ENCODE measurements at regions not wholly inside any gene's neighbourhood (a gene's known extent, or its start where the extent isn't known, plus 50 kb on each side); places are given as distances from the start of the nearest gene placed in this dataset.
A peak's percentile ranks its signal among the peaks of the same experiment; 100 is the strongest.
"Not testable (repeated sequence)": the region's sequence is repeated elsewhere in the genome, so short reads cannot be mapped to it uniquely, and the experiment has no call there.

DNA sequence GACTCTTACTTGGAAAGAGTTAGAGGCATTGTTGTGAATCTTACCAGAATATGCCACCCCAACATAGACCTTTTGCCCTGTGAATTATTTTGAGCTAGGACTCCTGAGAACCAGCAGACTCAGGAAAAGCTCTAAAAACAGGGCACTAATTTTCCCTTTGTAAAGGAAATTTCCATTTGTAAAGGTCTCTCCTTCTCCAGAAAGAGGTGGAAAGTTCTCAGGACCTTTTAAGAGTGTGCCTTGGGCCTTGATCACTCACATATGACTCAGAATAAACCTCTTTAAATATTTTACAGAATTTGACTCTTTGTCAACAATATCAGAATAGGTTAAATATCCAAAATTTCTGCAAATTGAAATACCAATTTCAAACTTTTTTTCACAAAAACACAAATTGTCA is 721.8 kb upstream of the NCAM2 start:
- no peak for TF ChIP-seq Cebpa-rat (IDR thresholded peaks at IDR 0.05)
- no peak overlapping the region for H3K4me2 ChIP-seq
- H4K20me1 ChIP-seq, result no peaks in the 10 kb centered on the region
- no peak overlapping the region for H3K27ac ChIP-seq
- no peak overlapping the region for H3K4me3 ChIP-seq
- no peaks in the 10 kb centered on the region for H3K9me3 ChIP-seq
- H3K27me3 ChIP-seq, result no peaks in the 10 kb centered on the region
- no peaks in the 10 kb centered on the region for H3K36me3 ChIP-seq
- no peak overlapping the region for H3K9ac ChIP-seq
- no peaks in the 10 kb centered on the region for H3K4me1 ChIP-seq

DNA sequence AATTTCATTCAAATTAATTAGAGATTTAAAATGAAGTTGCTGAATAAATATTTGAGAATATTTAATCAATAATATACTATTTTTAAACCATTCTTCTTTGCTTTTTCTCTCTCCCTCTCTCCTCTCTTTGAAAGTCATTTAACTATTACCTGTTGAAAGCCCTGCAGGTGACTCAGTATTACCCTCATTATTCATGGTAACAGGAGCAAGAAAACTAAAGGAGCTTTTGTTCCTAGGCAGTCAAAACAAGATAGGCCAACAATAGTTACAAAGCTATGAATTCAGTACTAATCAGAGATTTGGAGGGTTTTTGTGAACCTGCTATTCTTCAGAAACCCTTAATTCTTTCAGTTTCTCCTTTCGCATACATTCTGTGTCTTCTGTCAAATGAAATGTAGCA is 721.3 kb upstream of the NCAM2 start:
- Histone ChIP-seq H3K4me3 (no peak overlapping the region), H3K4me2 (no peak overlapping the region), H3K27ac (no peak overlapping the region)

DNA sequence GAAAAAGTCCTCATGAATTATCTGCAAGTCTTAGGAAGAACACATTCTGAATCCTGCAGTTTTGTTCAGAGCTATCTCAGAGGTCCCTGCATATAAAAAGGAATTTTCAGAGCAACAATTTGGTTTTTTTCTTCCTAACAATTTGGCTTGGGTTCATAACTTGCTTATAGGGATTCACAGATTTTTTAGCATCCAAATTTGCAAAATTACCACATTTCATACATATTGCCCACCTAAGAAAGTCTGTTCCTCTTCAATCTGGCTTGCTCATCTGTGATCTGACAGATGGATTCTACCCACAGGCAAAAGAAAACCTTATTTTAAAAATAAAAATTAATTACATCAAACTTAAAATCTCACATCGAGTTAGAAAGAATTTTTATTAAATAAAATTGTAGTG is 714.4 kb upstream of the NCAM2 start:
- no peaks in the 10 kb centered on the region for H3K9me3 ChIP-seq
- no peak overlapping the region for H3K4me2 ChIP-seq
- H3K27ac ChIP-seq, result no peak overlapping the region
- no peaks in the 10 kb centered on the region for H3K36me3 ChIP-seq
- no peaks in the 10 kb centered on the region for H3K4me1 ChIP-seq
- no peak for TF ChIP-seq Cebpa-rat (IDR thresholded peaks at IDR 0.05)
- H4K20me1 ChIP-seq, result no peaks in the 10 kb centered on the region
- no peaks in the 10 kb centered on the region for H3K27me3 ChIP-seq
- H3K4me3 ChIP-seq, result no peak overlapping the region
- no peak overlapping the region for H3K9ac ChIP-seq

More for the DNA sequence above, 721.3 kb upstream of the NCAM2 start:
- Histone ChIP-seq H3K9ac (no peak overlapping the region), H3K27me3 (no peaks in the 10 kb centered on the region), H3K4me1 (no peaks in the 10 kb centered on the region), H3K9me3 (no peaks in the 10 kb centered on the region), H3K36me3 (no peaks in the 10 kb centered on the region), H4K20me1 (no peaks in the 10 kb centered on the region)
- no peak for TF ChIP-seq Cebpa-rat (IDR thresholded peaks at IDR 0.05)

DNA sequence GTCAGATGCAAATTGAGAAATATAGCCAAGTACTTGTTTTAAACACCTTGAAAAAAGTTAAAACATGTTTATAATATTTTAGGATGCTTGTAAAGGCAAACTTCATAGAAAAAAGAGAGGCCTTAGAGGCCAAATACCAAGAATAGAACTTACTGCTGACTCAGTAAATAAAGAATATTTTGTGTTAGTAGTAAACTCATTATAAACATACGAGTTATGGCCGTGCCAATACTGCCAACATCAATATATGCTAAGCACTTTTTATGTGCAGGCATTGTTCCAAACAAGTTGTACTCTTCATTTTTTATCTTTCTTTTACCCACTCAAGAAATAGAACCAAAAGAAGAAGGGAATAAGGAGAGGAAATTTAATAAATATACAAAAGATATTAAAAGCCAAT is 705.9 kb upstream of the NCAM2 start:
- Histone ChIP-seq H3K9ac (no peak overlapping the region), H3K4me3 (no peak overlapping the region), H3K4me2 (no peak overlapping the region), H3K27me3 (no peaks in the 10 kb centered on the region), H4K20me1 (no peaks in the 10 kb centered on the region), H3K9me3 (no peaks in the 10 kb centered on the region), H3K36me3 (no peaks in the 10 kb centered on the region), H3K4me1 (no peaks in the 10 kb centered on the region; the same call in 1 of the 2 replicates), H3K27ac (no peak overlapping the region)
- TF ChIP-seq Cebpa-rat (IDR thresholded peaks at IDR 0.05), result no peak

DNA sequence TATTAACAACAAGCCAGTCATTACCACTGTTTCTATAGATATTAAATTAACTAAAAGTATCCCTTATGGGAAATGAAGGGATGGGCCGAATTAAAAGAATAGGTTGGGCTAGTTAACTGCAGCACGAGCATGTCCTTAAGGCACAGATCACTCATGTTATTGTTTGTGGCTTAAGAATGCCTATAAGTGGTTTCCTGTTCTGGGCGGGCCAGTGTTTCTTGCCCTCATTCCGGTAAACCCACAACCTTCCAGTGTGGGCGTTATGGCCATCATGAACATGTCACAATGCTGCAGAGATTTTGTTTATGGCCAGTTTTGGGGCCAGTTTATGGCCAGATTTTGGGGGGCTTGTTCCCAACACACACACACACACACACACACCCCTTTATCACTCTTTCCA is 705.4 kb upstream of the NCAM2 start:
- H3K4me1 ChIP-seq, H3K27me3 ChIP-seq, H3K9me3 ChIP-seq, H4K20me1 ChIP-seq, H3K27ac ChIP-seq, H3K36me3 ChIP-seq, H3K4me3 ChIP-seq, H3K9ac ChIP-seq: not testable (repeated sequence)
- peak overlapping the region; percentile 16; the same call in 1 of the 2 replicates for H3K4me2 ChIP-seq

DNA sequence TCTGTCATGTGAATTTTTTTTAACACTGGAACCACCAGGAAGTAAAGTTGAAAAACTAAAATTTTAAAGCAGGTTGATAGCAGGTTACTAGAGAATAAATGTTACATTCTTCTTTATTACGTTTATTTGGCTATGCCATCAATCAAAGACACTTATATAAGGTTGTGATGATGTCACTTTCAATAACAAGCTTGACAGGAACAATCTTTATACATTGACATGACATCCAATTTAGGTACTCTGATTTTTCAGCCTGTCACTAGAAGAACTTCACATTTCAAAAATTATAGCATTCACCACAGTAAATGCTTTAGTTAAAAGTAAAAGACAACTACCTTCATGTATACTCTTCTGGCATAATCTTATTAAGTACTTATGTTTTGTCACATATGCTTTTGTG is 696.8 kb upstream of the NCAM2 start:
- Histone ChIP-seq H3K27me3 (no peaks in the 10 kb centered on the region), H3K4me2 (no peak overlapping the region), H3K36me3 (no peaks in the 10 kb centered on the region), H3K9me3 (no peaks in the 10 kb centered on the region), H4K20me1 (no peaks in the 10 kb centered on the region), H3K9ac (no peak overlapping the region), H3K4me1 (no peaks in the 10 kb centered on the region), H3K4me3 (no peak overlapping the region), H3K27ac (no peak overlapping the region)
- TF ChIP-seq Cebpa-rat (IDR thresholded peaks at IDR 0.05), result no peak

DNA sequence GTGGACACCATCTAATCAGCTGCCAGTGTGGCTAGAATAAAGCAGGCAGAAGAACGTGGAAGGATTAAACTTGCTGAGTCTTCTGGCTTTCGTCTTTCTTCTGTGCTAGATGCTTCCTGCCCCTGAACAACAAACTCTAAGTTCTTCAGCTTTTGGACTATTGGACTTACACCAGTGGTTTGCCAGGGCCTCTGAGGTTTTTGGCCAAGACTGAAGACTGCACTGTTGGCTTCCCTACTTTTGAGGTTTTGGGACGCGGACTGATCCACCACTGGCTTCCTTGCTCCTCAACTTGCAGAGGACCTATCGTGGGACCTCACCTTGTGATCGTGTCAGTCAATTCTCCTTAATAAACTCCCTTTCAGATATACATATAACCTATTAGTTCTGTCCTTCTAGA is 696.1 kb upstream of the NCAM2 start:
- no peaks in the 10 kb centered on the region for H3K36me3 ChIP-seq

DNA sequence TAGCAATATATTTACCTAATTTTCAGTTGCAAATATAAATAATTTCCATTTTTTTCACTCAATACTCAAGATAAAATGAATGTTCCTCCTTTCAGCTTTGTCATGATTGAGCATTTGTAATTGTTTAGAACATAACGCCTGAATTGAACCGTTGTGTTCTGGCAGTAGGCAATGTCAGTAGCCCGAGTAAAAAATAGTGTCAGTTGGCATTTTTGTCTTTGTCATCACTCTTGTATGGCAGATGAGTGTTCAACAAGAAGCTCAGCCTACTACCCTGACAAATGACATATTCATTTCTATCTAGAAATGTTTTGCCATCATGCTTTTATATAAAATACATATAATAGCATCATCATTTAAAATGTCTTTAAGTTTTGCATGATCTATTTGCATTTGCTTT is 691.4 kb upstream of the NCAM2 start:
- Histone ChIP-seq H3K4me1 (no peaks in the 10 kb centered on the region), H3K27ac (no peak overlapping the region), H3K9me3 (no peaks in the 10 kb centered on the region), H3K4me2 (no peak overlapping the region), H3K27me3 (no peaks in the 10 kb centered on the region), H3K36me3 (no peaks in the 10 kb centered on the region), H3K9ac (no peak overlapping the region), H3K4me3 (no peak overlapping the region), H4K20me1 (no peaks in the 10 kb centered on the region)
- TF ChIP-seq Cebpa-rat (IDR thresholded peaks at IDR 0.05), result no peak

More for the DNA sequence above, 696.1 kb upstream of the NCAM2 start:
- TF ChIP-seq Cebpa-rat (IDR thresholded peaks at IDR 0.05), result no peak
- H3K4me1 ChIP-seq, result no peaks in the 10 kb centered on the region
- no peak overlapping the region for H3K27ac ChIP-seq
- no peak overlapping the region for H3K4me2 ChIP-seq
- no peak overlapping the region for H3K9ac ChIP-seq
- H3K27me3 ChIP-seq, result no peaks in the 10 kb centered on the region
- H4K20me1 ChIP-seq, result no peaks in the 10 kb centered on the region
- H3K4me3 ChIP-seq, result no peak overlapping the region
- no peaks in the 10 kb centered on the region for H3K9me3 ChIP-seq

DNA sequence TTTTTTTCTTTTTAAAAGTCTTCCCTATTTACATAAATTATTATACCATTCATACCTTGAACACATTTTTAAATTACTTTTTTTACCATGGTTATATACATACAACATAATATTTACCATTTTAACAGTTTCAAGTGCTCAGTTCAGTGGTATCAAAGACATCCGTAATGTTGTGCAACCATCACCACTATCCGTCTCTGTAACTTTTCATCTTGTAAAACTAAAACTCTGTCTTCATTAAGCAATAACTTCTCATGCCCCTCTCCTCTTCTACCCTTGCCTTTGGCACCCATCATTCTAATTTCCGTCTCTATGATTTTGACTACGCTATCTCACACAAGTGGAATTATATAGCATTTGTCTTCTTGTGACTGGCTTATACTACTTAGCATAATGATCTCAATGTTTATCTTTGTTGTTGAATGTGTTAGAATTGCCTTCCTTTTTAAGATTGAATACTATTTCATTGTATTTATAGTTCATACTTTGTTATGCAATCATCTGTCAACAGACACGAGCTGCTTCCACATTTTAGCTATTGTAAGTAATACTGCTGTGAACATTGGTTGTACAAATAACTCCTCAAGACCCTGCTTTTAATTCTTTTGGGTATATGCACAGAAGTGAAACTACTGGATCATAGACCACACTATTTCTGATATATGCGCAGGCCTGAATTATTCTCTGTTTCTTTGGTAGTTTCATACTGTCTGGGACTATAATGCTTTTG is 689.5 kb upstream of the NCAM2 start:
- no peaks in the 10 kb centered on the region for H4K20me1 ChIP-seq
- H3K4me3 ChIP-seq, result no peak overlapping the region
- no peak overlapping the region for H3K4me2 ChIP-seq
- no peak overlapping the region for H3K27ac ChIP-seq
- H3K4me1 ChIP-seq, result no peaks in the 10 kb centered on the region
- TF ChIP-seq Cebpa-rat (IDR thresholded peaks at IDR 0.05), result no peak
- H3K9me3 ChIP-seq, result no peaks in the 10 kb centered on the region
- no peaks in the 10 kb centered on the region for H3K27me3 ChIP-seq
- H3K36me3 ChIP-seq, result no peaks in the 10 kb centered on the region
- no peak overlapping the region for H3K9ac ChIP-seq

DNA sequence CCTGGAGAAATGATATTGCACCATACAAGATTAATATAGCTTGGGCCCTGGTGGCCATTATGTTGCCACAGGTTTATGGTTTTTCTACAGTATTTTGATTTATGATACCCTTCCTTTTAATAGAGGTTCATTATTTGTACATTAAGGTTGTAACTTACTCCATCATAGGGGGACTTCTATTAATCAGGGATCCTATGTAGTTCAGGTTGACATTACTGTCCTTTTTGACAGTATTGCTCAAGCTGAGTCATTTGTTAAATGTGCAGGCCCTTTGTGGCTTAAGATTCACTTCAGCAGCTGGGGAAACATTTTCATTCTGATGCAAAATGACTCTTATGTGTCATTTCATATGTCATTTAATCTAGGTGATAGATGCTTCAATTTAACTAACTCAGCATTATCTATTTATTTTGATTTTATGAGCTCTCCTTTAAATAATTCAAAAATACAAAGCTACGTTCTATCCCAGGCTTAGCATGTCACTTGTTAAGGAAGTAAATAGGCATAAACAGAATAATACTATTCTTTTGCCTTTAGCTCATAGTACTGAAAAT is 686.9 kb upstream of the NCAM2 start:
- Histone ChIP-seq H3K9ac (no peak overlapping the region), H4K20me1 (no peaks in the 10 kb centered on the region), H3K36me3 (no peaks in the 10 kb centered on the region), H3K27ac (no peak overlapping the region), H3K4me2 (no peak overlapping the region), H3K27me3 (no peaks in the 10 kb centered on the region), H3K9me3 (no peaks in the 10 kb centered on the region), H3K4me1 (no peaks in the 10 kb centered on the region), H3K4me3 (no peak overlapping the region)
- TF ChIP-seq Cebpa-rat (IDR thresholded peaks at IDR 0.05), result no peak

DNA sequence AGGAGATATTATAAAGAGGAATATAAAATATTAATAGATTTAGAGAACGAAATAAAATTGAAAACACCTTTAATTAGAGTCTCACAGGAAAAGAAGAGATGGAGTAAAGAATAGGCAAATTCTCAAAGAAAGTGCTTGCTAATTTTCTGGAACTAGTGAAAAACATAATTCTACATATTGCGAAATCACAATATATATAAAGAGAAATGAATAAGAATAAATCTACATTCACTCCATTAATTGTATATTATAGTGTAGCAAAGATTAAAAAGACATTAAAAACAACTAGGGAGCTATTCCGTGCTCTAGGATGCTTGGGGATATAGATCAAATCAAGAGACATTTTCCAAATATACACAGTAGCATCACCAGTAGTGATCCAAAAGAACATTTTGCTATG is 685.2 kb upstream of the NCAM2 start:
- H3K36me3 ChIP-seq, result no peaks in the 10 kb centered on the region
- H4K20me1 ChIP-seq, result no peaks in the 10 kb centered on the region
- no peak overlapping the region for H3K9ac ChIP-seq
- no peaks in the 10 kb centered on the region for H3K4me1 ChIP-seq
- H3K4me3 ChIP-seq, result no peak overlapping the region
- no peak overlapping the region for H3K27ac ChIP-seq
- H3K9me3 ChIP-seq, result no peaks in the 10 kb centered on the region
- H3K4me2 ChIP-seq, result no peak overlapping the region
- TF ChIP-seq Cebpa-rat (IDR thresholded peaks at IDR 0.05), result peak; percentile 9; the same call in 1 of the 2 replicates
- H3K27me3 ChIP-seq, result no peaks in the 10 kb centered on the region
